GM21786 (cell line): ENCODE measurements at regions not wholly inside any gene's neighbourhood (a gene's known extent, or its start where the extent isn't known, plus 50 kb on each side); places are given as distances from the start of the nearest gene placed in this dataset.

Experiments used
- ATAC-seq: cut with Tn5 transposase; IDR thresholded peaks from one replicate; pipeline ENCODE4 v1.9.1; 2021; ENCODE audit not compliant: unreplicated experiment

DNA sequence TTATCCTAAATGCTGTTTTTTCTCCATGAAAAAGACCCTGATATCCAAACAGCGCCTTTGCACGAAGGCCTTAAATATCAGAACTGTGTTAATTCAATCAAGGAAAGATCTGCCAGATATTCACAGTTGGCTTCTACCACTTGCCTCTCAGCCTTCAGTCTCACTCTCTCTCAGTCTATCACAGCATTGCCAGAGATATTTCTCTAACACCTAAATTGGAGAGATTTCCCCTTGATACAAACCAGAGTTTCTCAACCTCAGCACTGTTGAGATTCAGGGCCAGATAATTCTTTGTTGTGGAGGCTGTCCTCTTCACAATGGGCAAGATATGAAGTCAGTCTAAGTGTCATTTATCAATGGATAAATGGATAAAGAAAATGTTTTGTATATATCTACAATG, 454.1 kb upstream of the MAF start:
- no peak for ATAC-seq

DNA sequence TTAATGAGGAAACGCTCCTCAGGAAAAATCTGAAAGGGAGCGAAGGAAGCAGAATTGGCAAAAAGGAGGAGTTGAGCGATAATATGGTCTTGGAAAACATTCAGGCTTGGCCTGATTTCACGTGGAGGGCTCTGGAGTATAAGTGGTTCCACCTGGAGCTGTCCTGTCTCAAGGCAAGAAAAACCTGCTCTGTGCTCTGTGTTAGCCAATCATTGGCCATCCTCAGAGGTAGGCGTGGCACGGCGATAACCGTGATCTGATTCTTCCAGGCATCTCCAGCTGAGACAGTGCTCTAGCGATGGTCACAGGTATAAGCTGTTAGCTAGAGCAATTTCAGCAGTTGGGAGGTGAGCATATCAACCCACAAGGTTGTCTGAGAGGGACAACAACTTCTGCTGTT, 450.5 kb upstream of the MAF start:
- no peak for ATAC-seq

DNA sequence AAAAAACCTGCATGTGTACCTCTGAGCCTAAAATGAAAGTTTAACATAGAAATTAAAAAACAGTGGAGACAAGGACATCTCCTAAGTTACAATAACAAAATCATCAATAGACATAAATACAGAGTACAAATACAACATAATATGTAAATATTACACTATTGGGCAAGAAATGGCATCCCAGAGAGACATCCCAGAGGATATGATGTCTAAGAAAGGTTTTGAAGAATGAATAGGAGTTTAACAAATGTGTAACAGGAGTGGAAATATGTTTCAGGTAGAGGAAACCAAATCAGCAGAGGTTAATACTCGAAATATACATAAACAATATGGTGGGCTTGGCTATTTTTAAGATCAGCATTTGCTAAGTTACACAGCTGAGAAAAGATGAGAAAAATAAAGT, 447.7 kb upstream of the MAF start:
- no peak for ATAC-seq

DNA sequence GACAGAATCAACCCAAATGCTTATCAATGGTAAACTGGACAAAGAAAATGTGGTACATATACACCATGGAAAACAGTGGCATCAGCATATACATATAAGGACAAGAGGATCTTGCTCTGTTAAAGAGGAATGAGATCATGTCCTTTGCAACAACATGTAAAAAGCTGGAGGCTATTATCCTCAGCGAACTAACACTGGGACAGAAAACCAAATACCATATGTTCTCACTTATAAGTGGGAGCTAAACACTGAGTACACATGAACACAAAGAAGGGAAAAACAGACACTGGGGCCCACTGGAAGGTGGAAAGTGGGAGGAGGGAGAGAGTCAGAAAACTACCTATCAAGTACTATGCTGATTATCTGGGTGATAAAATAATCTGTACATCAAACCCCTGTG, 447.3 kb upstream of the MAF start:
- ATAC-seq: no peak

DNA sequence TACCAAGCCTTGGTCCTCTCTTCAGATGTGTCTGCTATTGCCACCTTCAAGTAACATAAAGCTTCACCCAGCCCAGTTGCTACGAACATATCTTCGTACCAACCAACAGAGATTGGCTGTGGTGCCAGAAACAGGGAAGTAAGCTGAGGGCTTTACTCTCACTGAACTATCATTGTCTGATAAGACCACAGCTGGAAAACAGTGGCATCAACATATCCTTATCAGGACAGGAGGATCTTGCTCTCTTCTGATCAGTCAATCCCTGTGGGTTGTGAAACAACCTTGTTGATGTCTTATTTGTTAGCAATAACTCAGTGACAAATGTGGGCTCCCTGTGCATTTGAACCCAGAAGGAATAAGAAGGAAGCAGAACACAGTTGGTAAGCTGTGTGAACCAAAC, 446.3 kb upstream of the MAF start:
- no peak for ATAC-seq

DNA sequence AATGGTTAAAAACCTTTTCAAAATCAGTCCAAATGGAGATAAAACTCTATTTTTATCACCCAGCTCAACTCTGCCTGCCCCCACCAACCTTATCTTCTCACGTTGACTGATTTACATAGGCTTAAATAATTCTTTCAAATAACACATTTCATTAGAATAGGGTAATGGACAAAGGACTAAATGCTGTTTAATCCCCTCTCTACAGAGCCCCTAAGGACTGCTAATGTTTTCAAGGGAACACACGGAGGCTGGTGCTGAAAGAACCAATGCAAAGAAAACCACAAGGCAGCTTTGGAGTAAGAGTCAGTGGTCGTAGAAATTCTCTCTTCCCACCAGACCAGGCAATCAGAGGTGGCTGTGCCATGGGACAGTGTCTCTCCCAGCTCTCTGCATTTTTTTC, 445.7 kb upstream of the MAF start:
- ATAC-seq: no peak

DNA sequence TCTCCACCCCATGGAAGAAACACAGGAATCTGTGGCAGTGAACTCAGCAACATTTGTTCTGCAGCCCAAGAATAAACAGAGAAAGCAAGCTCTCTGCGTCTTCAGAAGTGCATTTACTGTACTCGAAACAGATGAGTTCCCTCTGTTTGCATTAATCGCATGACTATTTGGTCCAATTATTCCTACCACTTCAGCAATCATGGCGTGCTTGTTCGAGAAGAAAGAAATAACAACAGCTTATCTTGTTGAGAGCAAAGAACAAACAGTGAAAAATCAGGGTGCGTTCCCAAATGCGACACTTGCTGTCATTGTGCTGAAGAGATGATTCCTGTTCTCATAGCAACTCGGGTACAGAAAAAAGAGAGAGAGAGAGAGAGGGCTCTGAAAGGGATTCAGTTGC, 445.3 kb upstream of the MAF start:
- no peak for ATAC-seq

DNA sequence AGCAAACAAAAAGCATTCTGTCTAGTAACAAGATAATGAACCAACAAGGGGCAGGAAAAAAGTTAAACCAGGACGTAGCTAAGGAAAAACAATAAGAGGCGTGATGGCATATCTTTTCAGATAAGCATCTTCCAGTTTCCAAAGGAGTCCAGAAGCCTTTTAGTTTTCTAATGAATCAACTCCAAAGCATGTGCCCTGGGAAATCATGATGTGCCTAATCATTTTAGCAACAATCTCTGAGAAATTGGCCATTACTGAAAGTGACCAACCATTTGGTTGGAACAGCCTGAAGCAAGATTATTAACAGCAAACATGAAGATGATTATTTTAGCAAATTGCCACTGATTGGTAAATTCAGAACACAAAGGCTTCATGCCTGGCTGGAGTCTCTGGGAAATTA, 440.9 kb upstream of the MAF start:
- ATAC-seq: no peak

DNA sequence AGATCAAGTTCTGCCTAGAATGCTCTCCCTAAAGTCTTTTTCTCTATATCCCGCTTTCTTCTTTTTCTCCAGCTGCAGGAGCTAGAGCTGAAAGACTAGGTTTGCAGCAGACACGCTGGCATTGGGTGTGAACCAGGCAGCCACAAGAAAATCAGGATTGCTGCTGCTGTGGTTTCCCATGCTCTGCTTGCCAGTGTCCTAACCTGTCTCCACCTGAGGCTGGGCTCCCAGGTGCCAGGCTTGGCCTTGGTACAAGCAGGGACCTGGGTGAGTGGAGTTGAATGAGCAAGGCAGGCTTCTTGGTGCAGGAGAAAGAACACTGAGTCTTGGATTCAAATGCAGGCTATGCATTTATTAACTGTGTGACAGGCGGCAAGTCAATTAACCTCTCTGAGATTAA, 440.3 kb upstream of the MAF start:
- ATAC-seq: no peak

DNA sequence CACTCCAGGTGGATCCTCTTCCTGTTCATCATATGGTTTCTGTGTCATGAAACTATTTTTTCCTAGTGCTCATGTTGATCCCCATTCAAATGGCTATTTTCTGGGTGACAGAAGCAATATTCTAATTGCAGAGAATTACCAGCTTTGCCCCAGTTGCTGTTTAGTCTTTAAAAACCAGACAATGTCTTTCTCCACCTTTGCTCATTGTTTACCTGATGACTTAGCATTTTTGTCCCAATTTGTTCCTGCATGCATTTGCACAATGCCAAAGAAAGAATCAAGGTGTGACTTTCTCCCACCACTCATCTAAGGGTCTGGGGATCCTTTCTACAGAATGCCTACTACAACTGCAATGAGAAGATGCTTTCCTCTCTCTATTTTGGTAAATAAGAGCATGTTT, 439.9 kb upstream of the MAF start:
- ATAC-seq: no peak

DNA sequence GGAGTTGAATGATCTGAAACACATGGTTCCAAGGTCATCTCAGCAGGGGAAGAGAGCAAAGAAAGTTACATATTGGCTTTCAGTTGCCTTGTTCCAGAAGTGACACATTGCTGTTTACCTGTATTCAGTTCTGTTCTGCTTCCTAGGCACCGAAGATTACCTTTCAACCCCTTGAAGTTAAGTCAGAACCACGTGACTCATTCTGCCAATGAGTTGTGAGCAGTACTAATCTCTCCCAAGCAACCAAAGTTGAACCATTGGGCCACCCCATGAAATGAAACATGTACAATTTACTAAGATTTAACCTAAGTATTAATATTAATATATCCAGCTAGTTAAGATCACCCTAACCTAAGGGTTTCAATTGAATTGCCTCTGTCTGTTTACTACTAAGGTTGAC, 439.2 kb upstream of the MAF start:
- ATAC-seq: no peak

DNA sequence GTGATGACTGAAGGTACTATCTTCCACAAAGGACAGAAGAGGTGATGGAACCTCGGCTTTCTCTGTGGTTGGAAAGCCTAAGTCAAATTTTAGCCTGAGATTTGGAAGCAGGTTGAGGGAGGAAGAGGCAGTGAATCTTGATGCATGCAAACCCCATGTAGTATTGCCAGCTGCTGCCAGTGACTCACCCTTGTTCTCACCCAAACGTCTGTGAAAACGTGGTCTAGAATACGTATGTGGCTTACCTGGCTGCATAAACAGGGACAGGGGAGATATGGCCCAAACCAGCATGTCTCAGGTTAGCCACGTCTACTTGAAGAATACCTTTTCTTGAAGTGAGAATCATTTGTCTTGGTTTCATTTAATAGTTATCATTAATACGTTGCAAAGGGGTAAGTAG, 438.0 kb upstream of the MAF start:
- ATAC-seq: no peak

DNA sequence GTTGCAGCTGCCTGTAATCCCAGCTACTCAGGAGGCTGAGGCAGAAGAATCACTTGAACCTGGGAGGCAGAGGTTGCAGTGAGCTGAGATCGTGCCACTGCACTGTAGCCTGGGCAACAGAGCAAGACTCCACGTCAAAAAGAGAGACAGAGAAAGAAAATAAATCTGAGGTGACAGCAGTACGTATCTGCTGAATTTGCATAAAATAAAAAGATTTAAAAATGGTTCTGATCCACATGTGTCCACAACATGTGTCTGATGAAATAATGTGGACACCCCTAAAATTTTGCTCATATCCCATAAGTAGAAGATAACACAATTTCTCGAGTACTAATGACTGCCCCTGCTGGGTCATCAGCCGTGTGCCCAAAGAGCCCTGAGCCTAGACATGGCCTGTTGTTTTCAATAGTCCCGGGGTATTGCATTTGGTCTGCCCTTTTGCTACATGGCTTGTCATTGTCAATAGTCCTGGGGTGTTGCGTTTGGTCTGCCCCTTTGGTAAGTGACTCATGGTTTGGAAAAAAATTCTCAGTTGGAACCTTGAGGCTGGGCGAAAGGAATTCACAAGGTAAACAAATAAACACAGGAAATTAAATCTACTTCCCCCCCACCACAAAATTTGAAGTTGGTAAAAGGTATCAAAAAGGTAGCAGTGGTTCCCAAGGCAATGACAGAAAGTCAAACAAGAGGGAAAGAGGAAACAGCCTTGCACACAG, 434.6 kb upstream of the MAF start:
- ATAC-seq: no peak

DNA sequence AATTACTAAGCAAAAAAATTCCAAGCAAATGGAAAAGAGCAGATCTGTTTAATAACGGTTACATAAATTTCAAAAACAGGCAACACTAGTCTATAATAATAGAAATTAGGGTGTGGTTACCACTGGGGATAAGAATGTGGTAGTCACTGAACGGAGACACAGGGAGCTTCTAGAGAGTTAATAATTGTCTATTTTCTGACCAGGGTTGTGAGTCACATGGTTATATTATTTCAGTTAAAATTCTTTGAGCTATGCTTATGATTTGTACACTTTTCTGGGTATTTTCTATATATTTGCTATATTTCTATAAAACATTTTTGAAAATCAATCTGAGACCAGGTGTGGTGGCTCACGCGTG, 433.9 kb upstream of the MAF start:
- ATAC-seq: no peak

DNA sequence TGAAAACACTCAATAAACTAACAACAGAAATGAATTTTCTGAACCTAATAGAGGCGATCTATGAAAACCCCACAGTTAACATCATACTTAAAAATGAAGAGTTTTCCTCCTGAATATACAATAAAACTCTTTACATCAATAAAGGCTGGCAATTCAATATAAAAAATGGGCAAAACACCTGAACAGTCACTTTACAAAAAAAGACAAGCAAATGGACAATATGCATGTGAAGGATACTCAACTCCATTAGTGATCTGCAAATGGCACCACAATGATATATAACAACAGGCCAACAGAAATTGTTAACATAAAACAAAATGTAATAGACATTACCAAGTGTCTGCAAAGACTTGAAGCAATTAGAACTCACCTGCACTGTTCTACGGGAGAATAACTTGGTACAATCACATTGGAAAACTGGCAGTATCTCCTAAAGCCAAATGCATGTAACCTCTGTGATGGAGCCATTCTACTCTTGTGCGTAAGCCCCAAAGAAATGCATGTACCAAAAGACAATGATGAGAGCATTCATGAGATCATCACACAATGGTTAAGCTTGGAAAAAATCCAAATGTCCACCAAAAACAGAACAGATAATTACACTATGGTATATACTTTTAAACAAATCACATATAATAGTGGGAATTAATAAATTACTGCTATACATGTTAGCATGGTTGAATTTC, 433.4 kb upstream of the MAF start:
- no peak for ATAC-seq

DNA sequence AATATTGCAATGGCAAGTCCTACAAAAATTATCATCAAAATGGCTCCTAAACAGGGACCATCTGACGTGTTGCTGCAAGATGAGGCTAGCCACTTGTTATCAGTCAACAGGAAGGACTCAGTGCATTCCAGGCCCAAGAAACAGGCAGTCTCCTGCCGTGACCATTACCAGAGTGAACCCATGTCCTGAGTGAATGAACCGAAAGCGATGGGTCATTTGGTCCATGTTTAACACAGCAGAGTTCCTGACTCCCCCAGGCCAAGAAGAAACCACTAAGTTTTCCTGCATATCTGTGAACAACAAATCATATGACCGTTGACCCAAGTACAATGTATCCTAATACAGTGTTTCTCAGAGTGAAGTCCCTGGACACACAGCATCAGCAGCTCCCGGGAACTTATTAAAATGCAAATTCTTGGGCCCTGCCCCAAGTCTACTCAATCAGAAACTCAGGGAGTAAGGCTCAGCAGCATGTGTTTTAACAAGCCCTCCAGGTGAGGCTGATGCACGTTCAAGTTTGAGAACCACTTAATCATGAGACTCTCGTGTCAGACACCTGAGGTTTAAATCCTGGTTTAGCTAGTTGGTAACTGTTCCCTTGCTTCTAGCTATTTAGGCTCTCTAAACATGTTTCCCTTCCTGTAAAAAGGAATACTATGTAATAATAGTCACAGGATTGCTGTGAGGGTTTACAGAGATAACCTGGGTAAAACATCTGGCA, 429.4 kb upstream of the MAF start:
- no peak for ATAC-seq

DNA sequence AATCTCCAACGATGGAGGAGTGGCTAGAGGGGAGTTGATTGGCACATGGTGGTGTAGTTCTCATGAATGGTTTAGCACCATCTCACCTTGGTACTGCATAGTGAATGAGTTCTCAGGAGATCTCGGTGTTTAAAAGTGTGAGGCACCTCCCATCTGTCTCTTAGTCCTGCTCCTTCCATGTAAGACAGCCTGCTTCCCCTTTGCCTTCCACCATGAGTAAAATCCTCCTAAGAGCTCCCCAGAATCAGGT, 428.8 kb upstream of the MAF start:
- ATAC-seq: no peak

DNA sequence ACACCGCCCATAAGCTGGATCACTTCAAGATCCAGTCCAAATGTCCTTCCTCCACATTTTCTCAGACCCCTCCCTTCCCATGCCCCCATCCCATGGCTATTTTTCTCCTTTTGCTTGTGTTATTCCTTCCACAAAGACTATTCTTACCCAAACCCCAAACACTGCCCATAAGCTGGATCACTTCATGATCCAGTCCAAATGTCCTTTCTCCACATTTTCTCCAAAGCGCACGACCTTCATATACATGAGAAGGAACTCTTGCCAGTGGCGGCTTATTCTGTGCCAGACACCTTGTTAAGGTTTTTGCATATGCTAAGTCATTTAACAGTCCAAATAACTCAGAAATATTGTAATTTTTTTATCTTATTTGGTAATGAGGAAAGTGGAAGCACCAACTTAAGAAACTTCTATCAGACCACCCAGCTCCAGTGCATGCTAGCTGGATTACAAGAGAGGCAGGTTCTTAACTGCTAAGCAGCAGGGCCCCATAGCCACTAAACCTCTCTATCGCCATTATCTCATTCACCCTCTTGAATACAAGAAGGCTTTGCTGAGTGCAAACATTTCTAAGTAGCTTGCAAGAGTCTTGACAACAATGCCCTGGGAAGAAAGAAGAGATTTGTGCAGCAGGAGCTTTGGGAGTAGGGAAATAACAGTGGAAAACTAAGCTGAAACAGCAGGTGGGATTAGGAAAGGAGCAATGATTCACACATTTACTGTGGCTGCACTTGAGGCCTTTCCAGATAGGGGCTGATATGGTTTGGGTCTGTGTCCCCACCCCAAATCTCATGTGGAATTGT, 428.2 kb upstream of the MAF start:
- ATAC-seq: no peak

DNA sequence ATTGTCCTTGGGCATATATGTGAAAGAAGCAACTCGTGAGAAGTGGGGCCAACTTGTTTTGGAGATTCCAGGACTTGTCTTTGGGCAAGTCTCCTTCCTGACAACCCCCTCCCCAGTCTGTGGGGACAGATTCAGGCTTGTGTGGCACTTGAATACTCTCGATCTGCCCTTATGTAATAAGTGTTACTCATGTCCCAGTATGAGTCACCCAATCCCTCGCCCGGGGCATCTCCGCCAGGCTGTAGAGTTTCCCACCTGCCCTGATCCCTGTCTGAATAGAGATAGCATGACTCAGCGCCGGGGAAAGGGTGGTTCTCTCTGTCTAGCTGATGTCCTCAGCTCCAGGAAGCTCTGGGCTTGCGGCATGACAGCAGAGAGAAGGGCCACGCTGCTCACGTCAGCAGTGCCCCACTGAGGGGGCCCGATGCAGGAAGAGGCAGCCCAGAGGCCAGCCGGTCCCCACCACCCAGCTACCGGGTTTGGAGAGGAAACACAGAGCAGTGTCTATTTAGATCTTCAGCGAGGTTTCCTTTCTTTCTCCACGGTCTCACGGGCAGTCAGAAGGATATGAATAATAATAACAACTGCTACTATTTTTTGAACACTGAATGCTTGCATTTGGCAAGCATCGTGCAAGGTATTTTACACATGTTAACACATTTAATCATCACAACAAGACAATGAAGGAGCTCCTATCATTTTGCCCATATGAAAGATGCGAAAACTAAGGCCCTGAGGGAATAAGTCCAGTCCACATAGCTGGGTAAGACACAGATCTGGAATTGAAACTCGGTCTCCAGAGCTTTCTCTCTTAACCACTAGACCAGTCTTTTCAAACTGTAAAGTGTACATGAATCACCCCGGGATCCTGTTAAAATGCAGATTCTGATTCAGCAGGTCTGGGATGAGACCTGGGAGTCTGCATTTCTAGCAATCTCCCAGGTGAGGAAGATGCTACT, 426.7 kb upstream of the MAF start:
- ATAC-seq: peak; percentile 65

DNA sequence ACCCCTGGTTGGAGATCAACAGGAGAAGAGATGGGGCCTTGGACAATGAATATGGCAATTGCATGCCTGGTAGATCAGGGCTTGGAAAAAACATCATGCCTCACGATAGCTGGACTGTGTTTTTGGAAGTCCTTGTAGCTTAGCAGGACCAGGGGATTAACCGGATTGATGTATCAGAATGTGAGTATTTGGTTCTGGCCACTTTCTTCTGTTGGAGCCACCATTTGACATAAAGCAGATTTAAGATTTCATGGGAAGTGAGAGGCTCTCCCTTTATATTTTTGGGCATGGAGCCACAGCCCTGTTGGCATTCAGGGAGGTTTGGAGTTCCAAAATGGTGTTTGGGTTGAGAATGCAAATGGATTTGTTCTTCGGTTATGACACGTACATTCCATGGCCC, 424.7 kb upstream of the MAF start:
- no peak for ATAC-seq

DNA sequence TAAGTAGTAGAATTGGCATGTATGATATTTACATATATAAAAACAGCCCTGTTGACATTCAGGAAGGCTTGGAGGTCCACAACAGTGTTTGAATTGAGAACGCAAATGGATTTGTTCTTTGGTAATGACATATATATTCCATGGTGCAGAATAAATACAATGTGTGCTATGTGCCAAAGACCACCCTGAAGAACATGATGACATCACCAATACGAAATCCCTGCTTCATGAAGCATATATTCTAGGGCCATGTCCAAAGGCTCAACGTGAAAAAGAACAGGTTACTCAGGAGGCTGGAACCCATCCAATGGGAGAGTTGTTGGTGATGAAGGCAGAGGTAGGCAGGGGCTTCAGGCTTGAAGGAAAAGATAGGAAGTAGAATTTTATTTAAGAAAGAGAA, 423.9 kb upstream of the MAF start:
- ATAC-seq: no peak
